ENCODE measurements at regions not wholly inside any gene's neighbourhood (a gene's known extent, or its start where the extent isn't known, plus 50 kb on each side); places are given as distances from the start of the nearest gene placed in this dataset.
A peak's percentile ranks its signal among the peaks of the same experiment; 100 is the strongest.

DNA sequence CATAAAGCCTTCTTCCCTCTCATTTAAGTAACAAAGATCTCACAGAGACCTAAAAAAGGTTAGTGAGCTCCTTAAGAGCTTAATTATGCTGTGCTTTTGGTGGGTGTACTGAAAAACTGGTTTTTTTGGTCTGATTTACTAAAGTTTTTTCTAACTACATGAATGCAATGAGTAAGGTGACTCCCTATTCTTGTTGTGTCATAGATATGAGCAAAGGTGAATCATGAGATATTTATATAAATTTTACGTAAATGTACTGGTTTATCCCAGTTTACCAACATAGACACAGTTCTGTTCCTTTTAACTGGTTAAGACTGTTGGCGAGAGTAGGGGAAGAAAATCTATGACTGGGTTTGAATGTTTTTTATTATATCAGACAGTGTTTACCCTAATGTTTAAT lies 250.5 kb downstream of the NR2F1-AS1 start:
- H3K4me1 ChIP-seq (ENCODE audit: insufficient read depth), result no peaks in the 10 kb centered on the region
- no peaks in the 10 kb centered on the region for H3K36me3 ChIP-seq (ENCODE audit: insufficient read depth)
- H4K20me1 ChIP-seq (replicated peaks; ENCODE audit: insufficient read depth), result no peaks in the 10 kb centered on the region
- H3K79me2 ChIP-seq (replicated peaks; ENCODE audit: insufficient read depth), result no peaks in the 10 kb centered on the region
- peaks cover 2% of the 10 kb centered on the region; the same call in 1 of the 3 replicates for H3K4me1 Mint-ChIP-seq
- TF ChIP-seq, protein P1, sequence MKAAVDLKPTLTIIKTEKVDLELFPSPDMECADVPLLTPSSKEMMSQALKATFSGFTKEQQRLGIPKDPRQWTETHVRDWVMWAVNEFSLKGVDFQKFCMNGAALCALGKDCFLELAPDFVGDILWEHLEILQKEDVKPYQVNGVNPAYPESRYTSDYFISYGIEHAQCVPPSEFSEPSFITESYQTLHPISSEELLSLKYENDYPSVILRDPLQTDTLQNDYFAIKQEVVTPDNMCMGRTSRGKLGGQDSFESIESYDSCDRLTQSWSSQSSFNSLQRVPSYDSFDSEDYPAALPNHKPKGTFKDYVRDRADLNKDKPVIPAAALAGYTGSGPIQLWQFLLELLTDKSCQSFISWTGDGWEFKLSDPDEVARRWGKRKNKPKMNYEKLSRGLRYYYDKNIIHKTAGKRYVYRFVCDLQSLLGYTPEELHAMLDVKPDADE (IDR thresholded peaks at IDR 0.05), result no peak
- TF ChIP-seq ZNF114 (CRISPR knock-in tag; IDR thresholded peaks at IDR 0.05) (no peak), EZH2 (IDR thresholded peaks at IDR 0.05; ENCODE audit: low read depth, unreplicated experiment) (no peak), NANOG (IDR thresholded peaks at IDR 0.05; ENCODE audit: borderline replicate concordance) (no peak), JUNB (IDR thresholded peaks at IDR 0.05; ENCODE audit: unreplicated experiment) (no peak), STAT1 (IDR thresholded peaks at IDR 0.05; ENCODE audit: unreplicated experiment) (no peak), ZNF331 (CRISPR knock-in tag; IDR thresholded peaks at IDR 0.05; ENCODE audit: low read depth) (no peak), CREB1 (CRISPR knock-in tag; IDR thresholded peaks at IDR 0.05; ENCODE audit: low read depth) (no peak)
- TF ChIP-seq, protein P2, sequence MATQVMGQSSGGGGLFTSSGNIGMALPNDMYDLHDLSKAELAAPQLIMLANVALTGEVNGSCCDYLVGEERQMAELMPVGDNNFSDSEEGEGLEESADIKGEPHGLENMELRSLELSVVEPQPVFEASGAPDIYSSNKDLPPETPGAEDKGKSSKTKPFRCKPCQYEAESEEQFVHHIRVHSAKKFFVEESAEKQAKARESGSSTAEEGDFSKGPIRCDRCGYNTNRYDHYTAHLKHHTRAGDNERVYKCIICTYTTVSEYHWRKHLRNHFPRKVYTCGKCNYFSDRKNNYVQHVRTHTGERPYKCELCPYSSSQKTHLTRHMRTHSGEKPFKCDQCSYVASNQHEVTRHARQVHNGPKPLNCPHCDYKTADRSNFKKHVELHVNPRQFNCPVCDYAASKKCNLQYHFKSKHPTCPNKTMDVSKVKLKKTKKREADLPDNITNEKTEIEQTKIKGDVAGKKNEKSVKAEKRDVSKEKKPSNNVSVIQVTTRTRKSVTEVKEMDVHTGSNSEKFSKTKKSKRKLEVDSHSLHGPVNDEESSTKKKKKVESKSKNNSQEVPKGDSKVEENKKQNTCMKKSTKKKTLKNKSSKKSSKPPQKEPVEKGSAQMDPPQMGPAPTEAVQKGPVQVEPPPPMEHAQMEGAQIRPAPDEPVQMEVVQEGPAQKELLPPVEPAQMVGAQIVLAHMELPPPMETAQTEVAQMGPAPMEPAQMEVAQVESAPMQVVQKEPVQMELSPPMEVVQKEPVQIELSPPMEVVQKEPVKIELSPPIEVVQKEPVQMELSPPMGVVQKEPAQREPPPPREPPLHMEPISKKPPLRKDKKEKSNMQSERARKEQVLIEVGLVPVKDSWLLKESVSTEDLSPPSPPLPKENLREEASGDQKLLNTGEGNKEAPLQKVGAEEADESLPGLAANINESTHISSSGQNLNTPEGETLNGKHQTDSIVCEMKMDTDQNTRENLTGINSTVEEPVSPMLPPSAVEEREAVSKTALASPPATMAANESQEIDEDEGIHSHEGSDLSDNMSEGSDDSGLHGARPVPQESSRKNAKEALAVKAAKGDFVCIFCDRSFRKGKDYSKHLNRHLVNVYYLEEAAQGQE (IDR thresholded peaks at IDR 0.05; ENCODE audit: unreplicated experiment), result no peak
- TF ChIP-seq, protein P3, sequence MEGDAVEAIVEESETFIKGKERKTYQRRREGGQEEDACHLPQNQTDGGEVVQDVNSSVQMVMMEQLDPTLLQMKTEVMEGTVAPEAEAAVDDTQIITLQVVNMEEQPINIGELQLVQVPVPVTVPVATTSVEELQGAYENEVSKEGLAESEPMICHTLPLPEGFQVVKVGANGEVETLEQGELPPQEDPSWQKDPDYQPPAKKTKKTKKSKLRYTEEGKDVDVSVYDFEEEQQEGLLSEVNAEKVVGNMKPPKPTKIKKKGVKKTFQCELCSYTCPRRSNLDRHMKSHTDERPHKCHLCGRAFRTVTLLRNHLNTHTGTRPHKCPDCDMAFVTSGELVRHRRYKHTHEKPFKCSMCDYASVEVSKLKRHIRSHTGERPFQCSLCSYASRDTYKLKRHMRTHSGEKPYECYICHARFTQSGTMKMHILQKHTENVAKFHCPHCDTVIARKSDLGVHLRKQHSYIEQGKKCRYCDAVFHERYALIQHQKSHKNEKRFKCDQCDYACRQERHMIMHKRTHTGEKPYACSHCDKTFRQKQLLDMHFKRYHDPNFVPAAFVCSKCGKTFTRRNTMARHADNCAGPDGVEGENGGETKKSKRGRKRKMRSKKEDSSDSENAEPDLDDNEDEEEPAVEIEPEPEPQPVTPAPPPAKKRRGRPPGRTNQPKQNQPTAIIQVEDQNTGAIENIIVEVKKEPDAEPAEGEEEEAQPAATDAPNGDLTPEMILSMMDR (conservative IDR thresholded peaks at IDR 0.05; ENCODE audit: low read depth in 2 of 2), result no peak
- H3K36me3 Mint-ChIP-seq (ENCODE audit: low read depth), result no peaks in the 10 kb centered on the region
- no peak overlapping the region for H3K4me2 ChIP-seq
- H3K27me3 Mint-ChIP-seq (ENCODE audit: insufficient read depth, low read depth, poor library complexity), result no peaks in the 10 kb centered on the region
- ATAC-seq, result no peak
- no peak for DNase-seq (ENCODE audit: low spot score)
- H3K4me3 ChIP-seq, result no peak overlapping the region
- H2AFZ ChIP-seq, result 0 out of 2 replicates have a peak overlapping the region, but pooled peaks have one; percentile 33
- no peaks in the 10 kb centered on the region for H3K27me3 ChIP-seq (ENCODE audit: insufficient read depth)
- H3F3A ChIP-seq (replicated peaks; ENCODE audit: low read depth), result no peaks in the 10 kb centered on the region
- H3K9me2 ChIP-seq (ENCODE audit: insufficient read depth), result no peaks in the 10 kb centered on the region
- no peak overlapping the region for H3K27ac Mint-ChIP-seq
- H3K4me3 Mint-ChIP-seq, result no peak overlapping the region
- no peaks in the 10 kb centered on the region for H3K9me3 Mint-ChIP-seq
- H3K27ac ChIP-seq (ENCODE audit: low read depth), result no peak overlapping the region

All from GM23338 (cell line).